ENCODE measurements at regions not wholly inside any gene's neighbourhood (a gene's known extent, or its start where the extent isn't known, plus 50 kb on each side); places are given as distances from the start of the nearest gene placed in this dataset.

GRCh38 chr13:111508164-111508870 lies 187.9 kb downstream of the TEX29 start:
- TF ChIP-seq EZH2 (optimal IDR thresholded peaks at IDR 0.05; ENCODE audit: low read depth, low read length) (no peak), CTCF (IDR thresholded peaks at IDR 0.05; ENCODE audit: low read length) (no peak), EZH2phosphoT487 (IDR thresholded peaks at IDR 0.05; ENCODE audit: low read length) (no peak)
